Transverse colon (tissue), 4 donors: ENCODE measurements at regions not wholly inside any gene's neighbourhood (a gene's known extent, or its start where the extent isn't known, plus 50 kb on each side); places are given as distances from the start of the nearest gene placed in this dataset.

Experiments
- DNase-seq: peaks from one replicate; pipeline ENCODE4 v3.0.0-alpha.2; 2019
- H3K27ac ChIP-seq, 4 donors: fragments of 200-600 bp; sonication (generic); 2 replicates each; pipeline ENCODE4 v1.5.1; 2016 to 2018; ENCODE audit warnings: inconsistent platforms in 4 of 4
- H3K27me3 ChIP-seq: fragments of 200-600 bp; sonication (generic); 2 replicates; pipeline ENCODE4 v1.5.1; 2017; ENCODE audit warnings: inconsistent platforms
- H3K36me3 ChIP-seq, 4 donors: fragments of 200-600 bp; sonication (generic); 2 replicates each; pipeline ENCODE4 v1.5.1; 2017 to 2019; ENCODE audit warnings: inconsistent platforms in 4 of 4
- H3K4me1 ChIP-seq, 4 donors: fragments of 200-600 bp; sonication (generic); 2 replicates each; pipeline ENCODE4 v1.5.1; 2017 to 2020; ENCODE audit warnings: inconsistent platforms in 4 of 4
- H3K4me3 ChIP-seq, 4 donors: fragments of 200-600 bp; sonication (generic); 1 replicate in 1 of 4; 2 replicates in 3 of 4; pipeline versions ENCODE4 v1.5.1 to v1.6.1; 2017 to 2019; ENCODE audit warnings: inconsistent platforms in 4 of 4
- H3K9me3 ChIP-seq, 2 donors: fragments of 200-600 bp; sonication (generic); 2 replicates each; pipeline ENCODE4 v1.5.1; 2017 to 2019; ENCODE audit warnings: inconsistent platforms in 2 of 2
- CTCF ChIP-seq, 5 experiments: fragments of 200-600 bp in 3 of 5; fragments of 450-650 bp in 2 of 5; sonication (generic) in 3 of 5; IDR thresholded peaks; 1 replicate in 2 of 5; 2 replicates in 3 of 5; pipeline ENCODE4 v1.5.1; 2016 to 2017; ENCODE audit warnings: antibody characterized with exemption in 5 of 5, inconsistent platforms in 3 of 5, mild to moderate bottlenecking in 2 of 5, moderate library complexity in 1 of 5
- EP300 ChIP-seq: sonication (generic); formaldehyde crosslinking; IDR thresholded peaks from one replicate; pipeline ENCODE4 v1.6.1; 2017; ENCODE audit warnings: antibody characterized with exemption, low read depth
- POLR2A ChIP-seq: fragments of 450-650 bp; IDR thresholded peaks from one replicate; pipeline ENCODE4 v1.6.1; 2016; ENCODE audit warnings: antibody characterized with exemption, mild to moderate bottlenecking, moderate library complexity
- POLR2AphosphoS5 ChIP-seq, 3 donors: sonication (generic); formaldehyde crosslinking; IDR thresholded peaks; one replicate each; pipeline ENCODE4 v1.6.1; 2016; ENCODE audit warnings: antibody characterized with exemption in 3 of 3
- WGBS, 2 donors: methylation state at CpG; one replicate each; pipeline ENCODE4 v1.1.5; 2018; ENCODE audit warnings: low coverage in 1 of 2; 5-methylcytosine and 5-hydroxymethylcytosine counted together
- in situ Hi-C, 4 donors: fragments of 200-750 bp; cut with MboI; loops; one replicate each; pipeline versions ENCODE4 v1.15.0 to v1.15.1; 2017; ENCODE audit warnings: low sequenced_read_pairs in 3 of 4, low pct_ligation_motif_present in 1 of 4, low pct_unique_long_range_greater_than_20kb in 1 of 4
- intact Hi-C: fragments of 100-400 bp; cut with DNase I; formaldehyde crosslinking; loops from one replicate; pipeline ENCODE4 v1.15.1; 2023; ENCODE audit warnings: low total_unique reads

- Histone ChIP-seq H3K27ac (no peak overlapping the region), H3K4me3 (no peak overlapping the region), H3K36me3 (no peaks in the 10 kb centered on the region), H3K27me3 (no peaks in the 10 kb centered on the region), H3K9me3 (no peaks in the 10 kb centered on the region), H3K4me1 (no peaks in the 10 kb centered on the region)
- no peak for DNase-seq
- intact Hi-C loops = loop anchor here (5.0 kb wide), 1 partner anchor 1616 kb away; no protein-coding TSS in a partner anchor
- WGBS, 2 donors = 45% methylated on average over 2 of the region's 2 CpGs; no CpG with 5 or more reads in 1 of the 2 donors
- in situ Hi-C loops = no loop called here
- TF ChIP-seq POLR2A (no peak), POLR2AphosphoS5 (IDR thresholded peaks at IDR 0.05) (no peak), CTCF (IDR thresholded peaks at IDR 0.05) (no peak), EP300 (no peak)
Observed at GRCh38 chrX:4841216-4841745, 1127.8 kb upstream of the PRKX start.

DNA sequence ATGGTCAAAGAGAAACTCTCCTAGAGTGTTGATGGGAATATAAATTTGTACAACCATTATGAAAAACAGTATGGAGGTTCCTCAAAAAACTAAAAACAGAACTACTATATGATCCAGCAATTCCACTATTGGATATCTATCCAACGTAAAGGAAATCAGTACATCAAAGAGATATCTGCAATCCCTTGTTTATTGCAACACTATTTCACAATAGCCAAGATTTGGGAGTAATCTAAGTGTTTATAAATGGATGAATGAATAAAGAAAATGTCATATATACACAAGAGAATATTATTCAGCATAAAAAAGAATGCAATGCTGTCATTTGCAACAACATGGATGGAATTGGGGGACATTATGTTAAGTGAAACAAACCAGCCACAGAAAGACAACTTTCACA is 1118.1 kb upstream of the PRKX start:
- in situ Hi-C loops = no loop called here
- H3K4me3 ChIP-seq = no peak overlapping the region
- H3K36me3 ChIP-seq = no peaks in the 10 kb centered on the region
- H3K4me1 ChIP-seq = no peaks in the 10 kb centered on the region
- no peak overlapping the region for H3K27ac ChIP-seq
- H3K27me3 ChIP-seq = no peaks in the 10 kb centered on the region
- 62% methylated on average over 1 of the region's 1 CpG; no CpG with 5 or more reads in 1 of the 2 donors for WGBS, 2 donors
- no peaks in the 10 kb centered on the region for H3K9me3 ChIP-seq
- TF ChIP-seq CTCF (IDR thresholded peaks at IDR 0.05) = no peak
- no peak for TF ChIP-seq EP300
- TF ChIP-seq POLR2A = no peak
- no peak for TF ChIP-seq POLR2AphosphoS5 (IDR thresholded peaks at IDR 0.05)
- no peak for DNase-seq
- intact Hi-C loops = no loop called here

- no peak for DNase-seq
- 51 to 67% methylated on average over 4 to 9 of the region's 9 CpGs for WGBS, 2 donors
- no peaks in the 10 kb centered on the region for H3K9me3 ChIP-seq
- in situ Hi-C loops = no loop called here
- H3K27me3 ChIP-seq = no peaks in the 10 kb centered on the region
- no peaks in the 10 kb centered on the region for H3K36me3 ChIP-seq
- H3K4me3 ChIP-seq = no peak overlapping the region
- no peak for TF ChIP-seq EP300
- no peak for TF ChIP-seq POLR2A
- TF ChIP-seq CTCF (IDR thresholded peaks at IDR 0.05) = no peak
- no peak for TF ChIP-seq POLR2AphosphoS5 (IDR thresholded peaks at IDR 0.05)
- intact Hi-C loops = no loop called here
- no peak overlapping the region for H3K27ac ChIP-seq
- H3K4me1 ChIP-seq = no peaks in the 10 kb centered on the region
Observed at GRCh38 chrX:4830880-4831557, 1117.6 kb upstream of the PRKX start.

GRCh38 chrX:4825550-4825949 is 1112.1 kb upstream of the PRKX start:
- Histone ChIP-seq H3K4me1 (no peaks in the 10 kb centered on the region), H3K4me3 (no peak overlapping the region), H3K36me3 (no peaks in the 10 kb centered on the region), H3K9me3 (no peaks in the 10 kb centered on the region), H3K27me3 (no peaks in the 10 kb centered on the region), H3K27ac (no peak overlapping the region)
- in situ Hi-C loops = no loop called here
- no peak for TF ChIP-seq POLR2A
- TF ChIP-seq POLR2AphosphoS5 (IDR thresholded peaks at IDR 0.05) = no peak
- no peak for TF ChIP-seq CTCF (IDR thresholded peaks at IDR 0.05)
- TF ChIP-seq EP300 = no peak
- DNase-seq = no peak
- intact Hi-C loops = no loop called here
- WGBS, 2 donors = 65 to 73% methylated on average over 2 to 3 of the region's 3 CpGs
